Heart left ventricle (tissue), 16 donors: ENCODE measurements at regions not wholly inside any gene's neighbourhood (a gene's known extent, or its start where the extent isn't known, plus 50 kb on each side); places are given as distances from the start of the nearest gene placed in this dataset.

Source experiments
- ATAC-seq, 4 donors: fragments of 200-7000 bp; cut with Tn5 transposase; one replicate each; pipeline ENCODE4 v1.9.1; 2020 to 2022; ENCODE audit warnings: moderate library complexity in 4 of 4, mild to moderate bottlenecking in 3 of 4, moderate number of reproducible peaks in 1 of 4
- DNase-seq, 5 donors: peaks; one replicate each; pipeline ENCODE4 v3.0.0-alpha.2; 2020
- H3K27ac ChIP-seq, 12 donors: fragments of 200-600 bp; sonication (generic) in 4 of 12; one replicate each; pipeline versions ENCODE4 v1.5.0 to v1.8.0; 2016 to 2022; ENCODE audit warnings: mild to moderate bottlenecking in 2 of 12
- H3K27me3 ChIP-seq, 9 donors: fragments of 200-600 bp; sonication (generic) in 2 of 9; one replicate each; pipeline versions ENCODE4 v1.5.1 to v1.8.0; 2016 to 2022; ENCODE audit warnings: mild to moderate bottlenecking in 3 of 9
- H3K36me3 ChIP-seq, 9 donors: fragments of 200-600 bp; sonication (generic) in 2 of 9; one replicate each; pipeline versions ENCODE4 v1.5.0 to v1.8.0; 2018 to 2022; ENCODE audit warnings: mild to moderate bottlenecking in 2 of 9
- H3K4me1 ChIP-seq, 12 donors: fragments of 200-600 bp; sonication (generic) in 4 of 12; one replicate each; pipeline versions ENCODE4 v1.5.0 to v1.8.0; 2016 to 2022; ENCODE audit warnings: mild to moderate bottlenecking in 3 of 12
- H3K4me3 ChIP-seq, 12 donors: fragments of 200-600 bp; sonication (generic) in 4 of 12; one replicate each; pipeline versions ENCODE4 v1.5.0 to v1.8.0; 2017 to 2022; ENCODE audit warnings: mild to moderate bottlenecking in 9 of 12, moderate library complexity in 4 of 12
- H3K9me3 ChIP-seq, 12 donors: fragments of 200-600 bp; sonication (generic) in 4 of 12; one replicate each; pipeline versions ENCODE4 v1.5.0 to v1.8.0; 2016 to 2022; ENCODE audit warnings: mild to moderate bottlenecking in 1 of 12
- POLR2A ChIP-seq, 2 donors: fragments of 450-650 bp; IDR thresholded peaks; one replicate each; pipeline ENCODE4 v1.6.1; 2017; ENCODE audit warnings: antibody characterized with exemption in 2 of 2, mild to moderate bottlenecking in 2 of 2, moderate library complexity in 2 of 2
- WGBS, 4 donors: extraction: QIAGEN DNeasy Blood & Tissue Kit in 2 of 4; methylation state at CpG; one replicate each; pipeline versions ENCODE4 v1.1.5 to v1.1.7; 2013 to 2018; 5-methylcytosine and 5-hydroxymethylcytosine counted together
- intact Hi-C, 10 donors: fragments of 100-400 bp; cut with DNase I; formaldehyde crosslinking; loops; one replicate each; pipeline versions ENCODE4 v1.11.1 to v1.14.2; 2022
- TF ChIP-seq, protein P1 (sequence below), 12 donors: fragments of 200-600 bp; sonication (generic) in 4 of 12; IDR thresholded peaks; one replicate each; pipeline versions ENCODE4 v1.5.0 to v1.8.0; 2018 to 2022; ENCODE audit warnings: antibody characterized with exemption in 12 of 12, mild to moderate bottlenecking in 5 of 12
- donor health status: ischemic (EF 13 %, LVEDD 7.1; RV severe dilation, severe dysfunction).
- donor health status: healthy with polysubstance abuse.
- donor health status: DM: no; HTN: yes; CAD: no.
- donor health status: DM: no; HTN: no; CAD: no.
- donor health status: ischemic (EF 25% LVEDD 6.9; RV normal size, moderate dysfunction).
- donor health status: ischemic (EF 25% LVEDD 5.7; RV mildly dilated, moderate dysfunction).
- donor health status: healthy.
- donor health status: DM: yes; HTN: yes; CAD: no.
- donor health status: ischemic (EF 35%, LVEDD 5.7; RV mildly dilated, moderate dysfunction).
- donor health status: nonischemic (EF 11% LVEDD 7.7; RV severe dilation, severe dysfunction).
- donor health status: DM: yes; HTN: yes; CAD: no.
- donor health status: PGD.
- donor health status: ischemic (EF 29% LVEDD 5.4; RV normal size, mild dysfunction).
- donor health status: nonischemic (EF 23%, LVEDD 6.1; RV moderate dilation, normal function).

DNA sequence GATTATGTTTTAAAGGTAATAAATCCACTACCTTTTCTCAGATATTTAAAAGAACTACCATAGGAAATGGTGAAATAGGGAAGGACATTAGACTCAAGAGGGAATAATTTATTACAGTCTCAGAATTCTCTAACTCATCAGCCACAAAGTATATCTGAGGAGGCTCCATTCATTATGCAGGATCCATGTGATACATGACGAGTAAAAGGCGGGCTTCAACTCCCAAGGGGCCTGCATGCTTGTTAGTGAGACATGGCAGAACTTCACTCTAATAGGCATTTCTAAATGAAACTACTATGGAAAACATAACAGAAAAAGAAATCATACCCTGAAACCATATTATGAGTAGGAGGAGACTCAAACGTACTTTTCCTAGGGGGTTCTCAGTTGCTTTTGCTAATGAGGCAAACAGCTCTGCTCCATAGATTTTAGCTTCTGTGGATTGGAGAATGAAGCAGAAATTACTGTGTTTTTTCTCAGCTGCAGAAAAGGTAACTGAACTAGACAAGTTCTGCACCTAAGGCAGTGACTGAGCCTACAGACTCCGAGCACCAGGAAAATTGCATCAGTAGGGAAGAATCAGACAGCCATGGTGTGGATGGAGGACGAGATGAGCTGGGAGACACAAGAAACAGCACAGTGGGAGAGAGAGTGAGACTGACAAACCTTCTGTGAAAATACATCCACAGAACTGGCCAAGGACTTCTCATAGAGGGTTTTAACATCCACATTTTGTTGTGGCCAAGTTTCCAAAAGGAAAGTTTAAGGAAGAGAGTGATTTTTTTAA is 254.6 kb upstream of the PRDM1 start:
- Histone ChIP-seq H3K4me1 (peaks cover 0 to 16% (median 0%) of the 10 kb centered on the region in 12 donors), H3K4me3 (no peak overlapping the region), H3K27ac (peak overlapping the region in 1 of 12 donors; percentile 62), H3K36me3 (no peaks in the 10 kb centered on the region), H3K9me3 (peaks cover 0 to 11% (median 0%) of the 10 kb centered on the region in 12 donors), H3K27me3 (no peaks in the 10 kb centered on the region)
- TF ChIP-seq POLR2A (IDR thresholded peaks at IDR 0.05), result no peak
- TF ChIP-seq, protein P1, sequence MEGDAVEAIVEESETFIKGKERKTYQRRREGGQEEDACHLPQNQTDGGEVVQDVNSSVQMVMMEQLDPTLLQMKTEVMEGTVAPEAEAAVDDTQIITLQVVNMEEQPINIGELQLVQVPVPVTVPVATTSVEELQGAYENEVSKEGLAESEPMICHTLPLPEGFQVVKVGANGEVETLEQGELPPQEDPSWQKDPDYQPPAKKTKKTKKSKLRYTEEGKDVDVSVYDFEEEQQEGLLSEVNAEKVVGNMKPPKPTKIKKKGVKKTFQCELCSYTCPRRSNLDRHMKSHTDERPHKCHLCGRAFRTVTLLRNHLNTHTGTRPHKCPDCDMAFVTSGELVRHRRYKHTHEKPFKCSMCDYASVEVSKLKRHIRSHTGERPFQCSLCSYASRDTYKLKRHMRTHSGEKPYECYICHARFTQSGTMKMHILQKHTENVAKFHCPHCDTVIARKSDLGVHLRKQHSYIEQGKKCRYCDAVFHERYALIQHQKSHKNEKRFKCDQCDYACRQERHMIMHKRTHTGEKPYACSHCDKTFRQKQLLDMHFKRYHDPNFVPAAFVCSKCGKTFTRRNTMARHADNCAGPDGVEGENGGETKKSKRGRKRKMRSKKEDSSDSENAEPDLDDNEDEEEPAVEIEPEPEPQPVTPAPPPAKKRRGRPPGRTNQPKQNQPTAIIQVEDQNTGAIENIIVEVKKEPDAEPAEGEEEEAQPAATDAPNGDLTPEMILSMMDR (IDR thresholded peaks at IDR 0.05), result no peak
- WGBS, 4 donors, result 78 to 87% (median 83%) methylated on average over 5 of the region's 5 CpGs
- no peak for DNase-seq
- intact Hi-C loops, result loop anchor here in 1 of 10 donors (10.0 kb wide), 1 partner anchor 97 kb away; no protein-coding TSS in a partner anchor
- no peak for ATAC-seq

DNA sequence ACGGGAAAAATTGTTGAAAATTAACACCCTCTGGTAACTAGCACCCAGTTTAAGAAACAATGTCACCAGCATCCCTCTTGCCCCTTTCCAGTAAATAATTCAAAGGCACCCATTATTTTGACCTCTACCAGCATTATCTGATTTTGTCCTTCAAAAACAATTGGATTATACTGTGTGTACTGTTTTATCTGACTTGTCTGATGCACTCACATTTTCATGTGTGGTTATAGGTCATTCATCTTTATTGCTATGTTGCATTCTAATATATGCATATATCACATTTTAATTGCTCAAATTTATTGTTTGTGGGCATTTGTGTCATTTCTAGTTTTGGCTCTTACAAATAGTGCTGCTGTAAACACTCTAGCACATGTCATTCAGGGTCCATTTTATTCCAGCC is 260.9 kb upstream of the PRDM1 start:
- 79 to 92% (median 85%) methylated on average over 1 of the region's 1 CpG for WGBS, 4 donors
- DNase-seq (no peak), ATAC-seq (no peak)
- Histone ChIP-seq H3K27ac (no peak overlapping the region), H3K27me3 (no peaks in the 10 kb centered on the region), H3K4me1 (peaks cover 0 to 11% (median 0%) of the 10 kb centered on the region in 12 donors), H3K36me3 (no peaks in the 10 kb centered on the region), H3K9me3 (peaks cover 0 to 25% (median 0%) of the 10 kb centered on the region in 12 donors), H3K4me3 (no peak overlapping the region)
- intact Hi-C loops, result no loop called here
- TF ChIP-seq, protein P1 (IDR thresholded peaks at IDR 0.05), result no peak
- no peak for TF ChIP-seq POLR2A (IDR thresholded peaks at IDR 0.05)

DNA sequence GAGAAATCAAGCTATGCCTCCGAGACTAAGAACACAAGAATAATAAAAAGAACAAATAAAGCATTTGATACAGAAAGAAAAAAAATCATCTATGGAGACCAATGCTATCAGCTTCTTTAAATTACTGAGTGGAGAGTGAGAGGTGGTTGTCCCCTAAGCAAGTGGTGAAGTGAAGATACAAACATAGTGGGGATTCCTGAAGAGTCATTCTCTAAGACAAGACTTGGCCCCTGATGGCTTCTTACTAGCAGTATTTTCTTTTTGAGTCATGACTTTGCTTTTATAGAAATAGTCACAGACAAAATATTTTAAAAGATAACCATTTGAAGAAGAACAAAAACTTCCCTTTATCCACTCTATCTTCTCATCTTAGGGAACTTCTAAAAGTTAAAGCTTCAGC is 261.4 kb upstream of the PRDM1 start:
- intact Hi-C loops, result no loop called here
- WGBS, 4 donors, result 81 to 86% (median 82%) methylated on average over 1 of the region's 1 CpG
- no peak overlapping the region for H3K4me3 ChIP-seq
- H3K36me3 ChIP-seq, result no peaks in the 10 kb centered on the region
- no peak overlapping the region for H3K27ac ChIP-seq
- H3K4me1 ChIP-seq, result peaks cover 0 to 11% (median 0%) of the 10 kb centered on the region in 12 donors
- H3K9me3 ChIP-seq, result peaks cover 0 to 25% (median 0%) of the 10 kb centered on the region in 12 donors
- ATAC-seq, result no peak
- DNase-seq, result no peak
- TF ChIP-seq, protein P1 (IDR thresholded peaks at IDR 0.05), result no peak
- no peak for TF ChIP-seq POLR2A (IDR thresholded peaks at IDR 0.05)
- no peaks in the 10 kb centered on the region for H3K27me3 ChIP-seq

DNA sequence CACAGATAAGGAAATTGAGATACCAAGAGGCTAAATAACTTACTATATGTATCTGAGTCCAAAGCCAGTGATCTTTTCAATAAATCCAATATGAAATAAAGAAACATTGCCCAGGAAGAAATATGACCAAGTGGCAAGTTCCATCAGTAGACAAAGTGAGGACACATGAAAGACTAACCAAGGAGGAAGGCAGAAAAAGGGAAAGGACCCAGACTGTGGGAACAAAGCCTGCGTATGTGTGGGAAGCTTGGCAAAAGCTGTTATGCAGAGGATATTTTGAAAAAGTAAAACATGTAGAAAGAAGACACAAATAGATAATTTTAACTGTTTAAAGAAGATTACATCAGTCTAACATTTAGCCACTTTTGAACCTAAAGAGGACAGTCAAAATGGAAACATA is 264.4 kb upstream of the PRDM1 start:
- Histone ChIP-seq H3K36me3 (no peaks in the 10 kb centered on the region), H3K27ac (no peak overlapping the region), H3K4me1 (peaks cover 0 to 17% (median 0%) of the 10 kb centered on the region in 12 donors), H3K9me3 (peaks cover 0 to 17% (median 0%) of the 10 kb centered on the region in 12 donors), H3K27me3 (no peaks in the 10 kb centered on the region), H3K4me3 (no peak overlapping the region)
- whole genome bisulfite sequencing, 4 donors, result 88 to 98% (median 92%) methylated on average over 1 of the region's 1 CpG
- DNase-seq (no peak), ATAC-seq (no peak)
- intact Hi-C loops, result no loop called here
- TF ChIP-seq POLR2A (IDR thresholded peaks at IDR 0.05), result no peak
- TF ChIP-seq, protein P1 (IDR thresholded peaks at IDR 0.05), result no peak
